ENCODE measurements at regions not wholly inside any gene's neighbourhood (a gene's known extent, or its start where the extent isn't known, plus 50 kb on each side); places are given as distances from the start of the nearest gene placed in this dataset.
"Not testable (repeated sequence)": the region's sequence is repeated elsewhere in the genome, so short reads cannot be mapped to it uniquely, and the experiment has no call there.

GRCh38 chr6:93940381-93940780 lies 521.0 kb upstream of the EPHA7 start:
- no peak for DNase-seq (ENCODE audit: low spot score)

GRCh38 chr6:93932175-93932574 lies 512.8 kb upstream of the EPHA7 start:
- DNase-seq (ENCODE audit: low spot score), result no peak

- no peak for DNase-seq (ENCODE audit: low spot score)
Measured at GRCh38 chr6:93927731-93928130, 508.4 kb upstream of the EPHA7 start.

GRCh38 chr6:93919365-93919764 lies 500.0 kb upstream of the EPHA7 start:
- DNase-seq (ENCODE audit: low spot score), result peak; percentile 6

GRCh38 chr6:93918258-93918657 lies 498.9 kb upstream of the EPHA7 start:
- no peak for DNase-seq (ENCODE audit: low spot score)

- no peak for DNase-seq (ENCODE audit: low spot score)
Measured at GRCh38 chr6:93917216-93917615, 497.9 kb upstream of the EPHA7 start.

- no peak for DNase-seq (ENCODE audit: low spot score)
Measured at GRCh38 chr6:93916716-93917115, 497.4 kb upstream of the EPHA7 start.

GRCh38 chr6:93915961-93916360 lies 496.6 kb upstream of the EPHA7 start:
- DNase-seq (ENCODE audit: low spot score), result no peak

GRCh38 chr6:93902517-93902916 lies 483.2 kb upstream of the EPHA7 start:
- DNase-seq (ENCODE audit: low spot score), result no peak

- DNase-seq (ENCODE audit: low spot score), result no peak
Measured at GRCh38 chr6:93900142-93900541, 480.8 kb upstream of the EPHA7 start.

- no peak for DNase-seq (ENCODE audit: low spot score)
Measured at GRCh38 chr6:93896081-93896480, 476.7 kb upstream of the EPHA7 start.

GRCh38 chr6:93894521-93894920 lies 475.2 kb upstream of the EPHA7 start:
- DNase-seq (ENCODE audit: low spot score), result no peak

GRCh38 chr6:93889713-93890112 lies 470.4 kb upstream of the EPHA7 start:
- DNase-seq (ENCODE audit: low spot score), result no peak

- no peak for DNase-seq (ENCODE audit: low spot score)
Measured at GRCh38 chr6:93886416-93886815, 467.1 kb upstream of the EPHA7 start.

- no peak for DNase-seq (ENCODE audit: low spot score)
Measured at GRCh38 chr6:93859971-93860370, 440.6 kb upstream of the EPHA7 start.

GRCh38 chr6:93858213-93858612 lies 438.9 kb upstream of the EPHA7 start:
- DNase-seq (ENCODE audit: low spot score), result no peak

- no peak for DNase-seq (ENCODE audit: low spot score)
Measured at GRCh38 chr6:93849857-93850256, 430.5 kb upstream of the EPHA7 start.

- no peak for DNase-seq (ENCODE audit: low spot score)
Measured at GRCh38 chr6:93848031-93848742, 428.8 kb upstream of the EPHA7 start.

- DNase-seq (ENCODE audit: low spot score), result no peak
Measured at GRCh38 chr6:93842178-93842577, 422.8 kb upstream of the EPHA7 start.

GRCh38 chr6:93835451-93836145 lies 416.2 kb upstream of the EPHA7 start:
- not testable (repeated sequence) for DNase-seq (ENCODE audit: low spot score)

GRCh38 chr6:93835026-93835425 lies 415.7 kb upstream of the EPHA7 start:
- not testable (repeated sequence) for DNase-seq (ENCODE audit: low spot score)

GRCh38 chr6:93833326-93833725 lies 414.0 kb upstream of the EPHA7 start:
- not testable (repeated sequence) for DNase-seq (ENCODE audit: low spot score)

- not testable (repeated sequence) for DNase-seq (ENCODE audit: low spot score)
Measured at GRCh38 chr6:93829757-93830156, 410.4 kb upstream of the EPHA7 start.

- DNase-seq (ENCODE audit: low spot score), result no peak
Measured at GRCh38 chr6:93829009-93829408, 409.6 kb upstream of the EPHA7 start.
